GM18499 (cell line): ENCODE measurements at regions not wholly inside any gene's neighbourhood (a gene's known extent, or its start where the extent isn't known, plus 50 kb on each side); places are given as distances from the start of the nearest gene placed in this dataset.
A peak's percentile ranks its signal among the peaks of the same experiment; 100 is the strongest.

ENCODE experiments used
- ATAC-seq: cut with Tn5 transposase; IDR thresholded peaks from one replicate; pipeline ENCODE4 v1.9.1; 2021; ENCODE audit warnings: moderate number of reproducible peaks; ENCODE audit not compliant: insufficient read depth, unreplicated experiment

- ATAC-seq: no peak
Measured at GRCh38 chr6:9020001-9020400, 584.7 kb upstream of the SLC35B3 start.

- no peak for ATAC-seq
Measured at GRCh38 chr6:9009931-9010330, 574.6 kb upstream of the SLC35B3 start.

GRCh38 chr6:9007027-9007426, 571.7 kb upstream of the SLC35B3 start:
- no peak for ATAC-seq

GRCh38 chr6:9002833-9003232, 567.5 kb upstream of the SLC35B3 start:
- no peak for ATAC-seq

GRCh38 chr6:8995156-8995555, 559.8 kb upstream of the SLC35B3 start:
- no peak for ATAC-seq

- ATAC-seq: no peak
Measured at GRCh38 chr6:8993111-8993510, 557.8 kb upstream of the SLC35B3 start.

- no peak for ATAC-seq
Measured at GRCh38 chr6:8991844-8992243, 556.5 kb upstream of the SLC35B3 start.

GRCh38 chr6:8990075-8990474, 554.7 kb upstream of the SLC35B3 start:
- ATAC-seq: no peak

- peak; percentile 75 for ATAC-seq
Measured at GRCh38 chr6:8983202-8983688, 547.9 kb upstream of the SLC35B3 start.

GRCh38 chr6:8982668-8983067, 547.3 kb upstream of the SLC35B3 start:
- ATAC-seq: no peak

GRCh38 chr6:8973395-8973794, 538.0 kb upstream of the SLC35B3 start:
- ATAC-seq: no peak

GRCh38 chr6:8969747-8970146, 534.4 kb upstream of the SLC35B3 start:
- ATAC-seq: no peak

- no peak for ATAC-seq
Measured at GRCh38 chr6:8958894-8959511, 523.7 kb upstream of the SLC35B3 start.

- no peak for ATAC-seq
Measured at GRCh38 chr6:8953310-8953709, 518.0 kb upstream of the SLC35B3 start.

GRCh38 chr6:8948733-8949132, 513.4 kb upstream of the SLC35B3 start:
- ATAC-seq: no peak

- no peak for ATAC-seq
Measured at GRCh38 chr6:8947900-8948299, 512.6 kb upstream of the SLC35B3 start.

- no peak for ATAC-seq
Measured at GRCh38 chr6:8944548-8944947, 509.2 kb upstream of the SLC35B3 start.

GRCh38 chr6:8943073-8943472, 507.7 kb upstream of the SLC35B3 start:
- ATAC-seq: no peak

- no peak for ATAC-seq
Measured at GRCh38 chr6:8941577-8941976, 506.2 kb upstream of the SLC35B3 start.

GRCh38 chr6:8940356-8940755, 505.0 kb upstream of the SLC35B3 start:
- ATAC-seq: no peak

- no peak for ATAC-seq
Measured at GRCh38 chr6:8939615-8940014, 504.3 kb upstream of the SLC35B3 start.

GRCh38 chr6:8934318-8934717, 499.0 kb upstream of the SLC35B3 start:
- no peak for ATAC-seq

- no peak for ATAC-seq
Measured at GRCh38 chr6:8930009-8930408, 494.7 kb upstream of the SLC35B3 start.
